GM21723 (cell line): ENCODE measurements at regions not wholly inside any gene's neighbourhood (a gene's known extent, or its start where the extent isn't known, plus 50 kb on each side); places are given as distances from the start of the nearest gene placed in this dataset.
"Not testable (repeated sequence)": the region's sequence is repeated elsewhere in the genome, so short reads cannot be mapped to it uniquely, and the experiment has no call there.

Source experiments
- ATAC-seq: cut with Tn5 transposase; IDR thresholded peaks from one replicate; pipeline ENCODE4 v1.9.1; 2021; ENCODE audit warnings: mild to moderate bottlenecking, moderate library complexity; ENCODE audit not compliant: unreplicated experiment

DNA sequence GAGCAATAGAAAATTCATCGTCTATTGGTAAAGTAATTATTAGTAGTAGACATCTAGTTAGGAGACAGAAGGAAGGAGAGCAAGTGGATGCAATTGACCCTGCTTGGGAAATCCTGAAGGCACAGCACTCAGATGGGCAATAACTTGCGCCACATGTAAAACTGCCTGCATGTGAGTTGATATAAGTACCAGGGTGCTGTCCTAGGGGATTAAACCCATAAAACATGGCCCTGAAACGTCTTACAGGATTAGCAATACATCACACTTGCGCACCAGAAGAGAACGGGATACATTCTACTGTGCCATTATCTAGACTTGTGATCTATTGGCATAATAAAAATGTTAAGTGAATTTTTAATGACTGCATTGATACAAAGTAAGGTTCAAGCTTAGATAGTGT is 277.5 kb upstream of the LYPLAL1 start:
- no peak for ATAC-seq

DNA sequence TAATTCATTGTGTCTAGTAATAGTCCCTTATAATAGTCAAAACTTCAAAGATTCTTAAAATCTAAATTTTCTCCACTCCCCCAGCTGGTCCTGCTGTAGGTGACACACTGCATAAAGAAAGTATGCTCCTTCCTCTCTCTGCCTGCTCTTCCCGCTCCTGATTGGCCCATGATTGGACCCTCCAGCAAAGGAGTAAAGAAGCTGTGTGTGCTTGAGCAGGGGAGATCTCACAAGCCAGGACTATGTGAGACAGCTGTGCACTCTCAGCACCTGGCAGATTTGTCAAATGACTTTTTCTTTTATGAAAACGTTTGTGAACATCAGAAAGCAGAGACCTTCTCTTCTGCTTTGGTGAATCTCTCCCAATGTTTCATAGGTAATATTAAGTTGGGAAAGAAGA is 274.8 kb upstream of the LYPLAL1 start:
- ATAC-seq: no peak

DNA sequence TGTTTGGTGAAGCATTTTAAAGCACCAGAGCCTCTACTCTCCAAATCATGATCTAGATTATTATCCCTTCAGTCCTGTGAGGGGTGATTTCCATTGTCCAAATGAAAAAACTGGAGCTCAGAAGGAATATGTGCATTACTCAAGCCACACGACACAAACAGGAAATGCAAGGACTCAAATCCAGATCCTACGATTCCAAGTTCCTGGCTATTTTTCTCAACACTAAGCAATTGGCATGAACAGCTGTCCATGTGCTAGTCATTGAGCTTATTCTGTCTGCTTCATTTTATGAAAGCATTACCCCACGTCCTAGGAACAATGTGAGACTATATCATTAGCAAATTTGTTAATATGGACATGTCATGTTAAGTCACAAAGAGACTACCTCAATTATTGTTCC is 273.1 kb upstream of the LYPLAL1 start:
- ATAC-seq: no peak

DNA sequence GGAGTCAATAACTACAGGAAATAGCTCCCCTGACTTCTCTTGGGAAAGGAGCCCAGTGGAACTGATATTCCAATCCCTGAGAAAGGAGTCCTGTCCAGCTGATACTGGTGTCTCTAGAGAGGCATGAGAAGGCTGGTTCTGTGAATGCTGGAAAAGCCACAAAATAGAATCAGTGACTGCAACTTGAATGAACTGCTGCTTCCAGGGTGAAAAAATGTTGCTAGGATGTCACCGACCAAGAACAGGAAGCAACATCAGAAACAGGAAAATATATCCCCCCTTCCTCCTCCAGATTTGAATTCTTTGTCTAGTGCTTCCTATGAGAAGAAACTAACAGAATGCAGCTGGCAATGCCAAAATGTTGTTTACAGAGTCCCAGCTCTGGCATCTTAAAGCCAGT is 269.3 kb upstream of the LYPLAL1 start:
- no peak for ATAC-seq

DNA sequence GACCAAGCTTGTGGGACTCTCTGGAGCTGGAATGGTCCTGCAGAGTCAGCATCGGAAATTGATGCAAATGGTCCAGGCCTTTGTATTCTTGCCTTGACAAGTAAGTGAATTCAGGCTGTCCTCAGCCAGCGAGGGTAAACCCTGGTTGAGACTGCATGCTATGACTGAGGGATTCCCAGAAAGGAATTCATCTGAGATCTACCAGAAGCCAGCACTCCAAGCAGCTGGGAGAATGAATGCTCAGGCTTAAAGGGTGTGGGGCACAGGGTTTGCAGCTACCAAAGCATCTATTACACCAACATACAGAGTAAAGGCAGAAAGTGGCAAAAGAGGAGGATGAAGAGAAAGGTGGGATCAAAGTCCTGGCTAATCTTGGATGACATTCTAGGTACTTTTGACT is 257.0 kb upstream of the LYPLAL1 start:
- no peak for ATAC-seq

DNA sequence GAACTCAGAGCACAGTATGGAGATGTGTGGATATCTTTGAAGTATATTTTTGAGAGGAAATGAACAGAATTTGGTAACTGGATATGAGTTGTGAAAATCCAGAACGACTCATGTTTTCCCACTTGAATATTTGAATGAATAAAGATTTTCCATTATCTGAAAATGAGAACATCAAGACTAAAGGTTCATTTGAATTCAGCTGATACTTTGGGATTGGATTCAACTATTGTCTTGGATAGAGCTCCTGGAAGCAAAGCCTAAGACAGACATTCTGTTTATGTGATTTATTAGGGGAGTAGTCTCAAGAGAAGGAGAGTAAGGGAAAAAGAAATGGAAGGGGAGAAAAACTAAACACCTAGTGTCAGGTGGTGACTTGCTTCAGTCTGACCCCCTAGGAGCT is 256.0 kb upstream of the LYPLAL1 start:
- ATAC-seq: no peak

DNA sequence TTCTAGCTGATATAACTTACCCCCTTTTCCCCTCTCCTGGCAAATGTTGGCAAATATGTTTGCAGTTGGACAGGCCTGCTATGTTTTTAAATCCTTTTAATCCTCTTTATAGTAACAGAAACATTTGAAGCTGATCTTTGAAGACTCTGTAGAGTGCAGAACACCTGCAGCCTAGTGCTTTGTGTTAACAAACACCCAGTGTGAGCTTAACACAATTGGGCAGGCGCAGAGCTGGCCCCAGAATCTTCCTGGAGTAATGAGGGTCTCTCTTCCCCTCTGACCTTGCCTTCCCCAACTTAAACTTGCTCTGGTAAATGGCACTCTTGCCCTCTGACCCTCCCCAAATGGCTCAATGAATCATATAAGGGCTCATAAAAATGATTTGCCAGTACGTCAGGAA is 247.9 kb upstream of the LYPLAL1 start:
- no peak for ATAC-seq

DNA sequence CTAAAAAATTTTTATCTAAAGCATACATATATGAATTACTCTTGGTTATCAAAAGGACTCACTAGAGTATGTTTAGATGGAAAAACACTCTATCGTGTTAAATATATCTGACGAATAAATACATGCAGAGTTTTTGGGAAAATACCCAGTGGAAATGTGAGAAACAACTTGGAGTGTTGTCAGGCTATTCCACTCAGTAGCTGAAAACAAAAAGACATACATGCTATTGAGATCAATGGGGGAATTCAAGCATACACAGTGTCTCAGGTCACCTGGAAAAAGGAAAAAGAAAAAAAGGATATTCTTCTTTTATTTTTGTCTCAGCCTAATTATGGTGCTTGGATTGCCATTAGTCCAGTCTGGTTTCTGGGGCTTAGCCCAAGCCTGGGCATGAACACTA is 247.0 kb upstream of the LYPLAL1 start:
- no peak for ATAC-seq

DNA sequence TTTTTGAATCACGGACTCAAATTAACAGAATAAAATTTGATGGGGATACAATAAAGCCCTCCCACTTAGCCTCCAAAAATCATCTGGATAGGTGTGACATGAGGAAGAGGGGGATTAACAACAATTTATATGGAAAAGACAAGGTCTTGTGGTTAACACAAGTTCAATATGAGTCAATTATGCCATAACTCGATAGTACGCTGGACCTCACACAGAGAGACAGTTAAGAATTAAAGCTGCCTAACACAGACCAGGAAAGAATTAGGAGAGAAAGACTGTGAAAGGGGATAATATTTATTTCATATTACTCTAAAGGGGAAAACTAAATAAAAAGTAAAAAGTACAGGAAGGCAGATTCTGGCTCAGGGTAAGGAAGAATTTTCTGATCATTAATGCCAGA is 243.7 kb upstream of the LYPLAL1 start:
- no peak for ATAC-seq

DNA sequence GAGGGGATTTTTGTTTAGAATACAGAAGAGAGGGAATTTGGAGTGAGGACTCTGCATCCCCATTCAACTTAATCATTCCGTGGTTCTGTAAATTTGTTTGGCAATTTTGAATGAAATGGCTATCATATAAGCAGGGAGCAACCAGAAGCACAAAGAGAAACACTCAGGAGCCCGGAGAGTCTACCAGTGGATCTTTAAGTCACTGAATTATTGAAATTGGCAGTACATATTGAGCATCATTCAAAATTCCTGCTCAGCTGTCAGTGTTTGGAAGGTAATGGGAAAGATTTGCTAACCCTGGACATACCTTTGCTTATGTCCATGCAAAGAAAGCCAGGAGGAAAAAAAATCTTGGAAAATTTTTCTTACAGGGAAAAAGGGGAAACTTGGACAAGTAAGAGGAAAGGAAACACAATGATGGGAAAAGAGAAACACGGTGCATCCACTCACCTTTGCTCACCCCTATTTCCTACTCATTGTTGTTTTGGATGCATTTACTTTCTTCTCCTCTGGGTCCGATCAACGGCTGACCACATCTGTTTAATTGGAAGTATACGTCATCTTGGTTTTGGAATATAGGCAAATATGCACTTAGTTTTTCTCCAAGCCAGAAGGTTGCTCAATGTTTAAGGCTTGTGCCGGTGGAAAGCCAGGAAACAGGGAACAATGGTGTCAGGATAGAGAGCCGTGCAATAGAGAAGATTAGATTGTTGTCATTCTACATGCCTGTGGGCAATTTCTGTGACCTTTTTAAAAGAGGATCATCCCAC is 243.0 kb upstream of the LYPLAL1 start:
- no peak for ATAC-seq

DNA sequence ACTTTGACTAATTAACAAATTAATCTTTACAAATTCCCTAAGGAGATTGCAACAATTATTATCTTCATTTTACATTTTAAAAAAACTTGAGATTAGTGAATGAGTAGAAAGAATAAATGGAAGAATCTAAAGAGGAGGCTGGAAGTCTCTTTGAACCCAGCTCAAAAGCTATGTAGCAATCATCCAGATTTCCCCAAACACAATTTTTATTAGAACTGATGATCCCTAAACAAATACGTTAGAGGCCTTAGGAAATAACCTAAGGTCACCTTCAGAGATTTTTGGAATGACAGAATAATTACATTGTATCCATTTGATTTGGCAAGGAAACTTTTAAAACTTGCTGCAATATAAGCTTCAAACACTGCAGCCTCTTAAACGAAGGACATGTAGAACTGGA is 242.4 kb upstream of the LYPLAL1 start:
- ATAC-seq: no peak

DNA sequence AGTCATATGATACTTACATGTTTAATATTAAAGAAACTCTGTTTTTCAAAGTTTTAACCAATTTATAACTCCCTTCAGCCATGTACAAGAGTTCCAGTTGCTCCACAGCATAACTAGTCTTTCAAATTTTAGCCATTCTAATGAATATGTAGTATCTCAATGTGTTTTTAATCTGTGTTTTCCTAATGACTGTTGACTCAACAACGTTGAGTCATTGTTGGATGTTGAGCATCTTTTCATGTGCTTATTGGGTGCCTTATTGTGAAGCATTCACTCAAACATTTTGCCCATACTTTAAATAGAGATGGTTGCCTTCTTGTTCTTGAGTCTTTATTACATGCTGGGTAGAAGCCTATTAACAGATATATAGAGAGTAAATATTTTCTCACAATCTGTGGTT is 240.2 kb upstream of the LYPLAL1 start:
- no peak for ATAC-seq

DNA sequence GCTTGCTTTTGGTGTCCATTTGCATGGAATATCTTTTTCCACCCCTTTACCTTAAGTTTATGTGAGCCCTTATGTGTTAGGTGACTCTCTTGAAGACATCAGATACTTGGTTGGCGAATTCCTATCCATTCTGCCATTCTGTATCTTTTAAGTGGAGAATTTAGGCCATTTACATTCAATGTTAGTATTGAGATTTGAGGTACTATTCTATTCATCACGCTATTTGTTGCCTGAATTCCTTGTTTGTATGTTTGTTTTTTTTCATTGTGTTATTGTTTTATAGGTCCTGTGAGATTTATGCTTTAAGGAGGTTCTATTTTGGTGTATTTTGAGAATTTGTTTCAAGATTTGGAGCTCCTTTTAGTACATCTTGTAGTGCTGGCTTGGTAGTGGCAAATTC is 238.3 kb upstream of the LYPLAL1 start:
- not testable (repeated sequence) for ATAC-seq

DNA sequence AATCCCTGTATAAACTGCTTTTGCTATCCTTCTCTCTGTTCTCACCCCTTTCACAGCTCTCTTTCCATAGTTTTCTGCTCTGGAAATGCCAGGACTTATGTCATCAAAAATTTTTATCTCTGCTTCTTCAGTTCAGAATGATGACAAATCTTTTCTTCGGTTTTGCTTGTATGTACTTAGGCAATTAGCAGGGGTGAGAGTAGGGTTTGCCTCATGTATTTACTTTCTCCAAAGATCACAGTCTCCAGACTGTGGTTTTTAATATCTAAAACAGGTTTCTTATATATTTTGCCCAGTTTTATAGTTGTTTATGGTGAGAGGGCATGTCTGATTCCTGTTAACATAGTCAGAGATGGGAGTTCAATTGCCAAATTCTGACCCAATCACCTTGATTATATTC is 235.4 kb upstream of the LYPLAL1 start:
- ATAC-seq: no peak

DNA sequence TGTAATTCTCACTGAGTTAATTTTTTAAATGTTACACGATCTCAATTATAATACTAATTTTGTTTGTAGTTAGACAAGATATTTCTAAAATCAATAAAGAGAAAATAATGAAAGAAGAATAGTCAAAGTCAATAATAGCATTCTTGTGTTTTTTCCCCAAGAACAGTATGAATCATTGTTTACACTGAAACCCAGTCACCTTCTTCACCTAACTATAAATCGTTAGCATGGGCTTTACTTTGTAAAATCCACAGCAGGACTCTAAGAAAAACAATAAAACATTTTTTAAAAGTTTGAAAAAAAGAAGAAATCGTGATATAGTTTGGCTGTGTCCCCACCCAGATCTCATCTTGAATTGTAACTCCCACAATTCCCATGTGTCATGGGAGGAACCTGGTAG is 234.6 kb upstream of the LYPLAL1 start:
- ATAC-seq: no peak

DNA sequence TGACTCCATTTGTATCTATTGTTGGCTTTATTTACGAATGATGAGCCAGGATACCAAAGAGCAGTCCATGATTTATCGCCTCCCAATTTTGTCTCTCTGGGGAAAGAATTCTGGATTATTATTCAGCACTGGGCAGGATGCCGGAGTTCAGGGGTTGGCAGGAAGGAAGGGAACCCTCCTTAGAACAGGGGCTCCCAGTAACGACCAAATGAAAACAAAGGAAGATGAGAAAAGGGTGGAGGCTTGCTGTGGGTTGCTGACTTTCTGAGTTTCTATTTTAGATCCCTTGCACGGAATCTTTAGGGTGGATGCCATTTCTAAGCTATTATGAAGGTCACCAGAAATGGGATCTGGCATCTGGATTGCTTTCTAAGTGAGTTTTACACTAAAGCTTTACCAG is 231.2 kb upstream of the LYPLAL1 start:
- ATAC-seq: no peak

DNA sequence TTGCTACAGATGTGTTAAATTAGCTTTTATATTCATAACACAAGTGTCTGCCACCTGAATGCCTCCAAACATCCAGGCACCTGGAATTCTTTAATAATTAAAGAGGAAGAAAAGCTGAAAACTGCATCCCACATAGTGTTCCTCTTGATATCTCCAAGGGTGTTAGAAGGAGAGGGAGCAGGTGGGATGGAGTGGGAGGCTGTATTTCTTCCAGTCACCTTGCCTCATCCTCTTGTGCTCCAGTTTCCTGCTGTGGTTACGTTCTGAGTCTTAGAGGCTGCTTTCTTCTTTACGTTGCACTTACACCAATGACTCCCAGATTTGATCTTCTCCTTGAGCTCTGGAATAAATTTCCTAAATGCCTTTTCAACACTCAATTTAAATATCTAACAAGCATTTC is 230.3 kb upstream of the LYPLAL1 start:
- ATAC-seq: no peak

DNA sequence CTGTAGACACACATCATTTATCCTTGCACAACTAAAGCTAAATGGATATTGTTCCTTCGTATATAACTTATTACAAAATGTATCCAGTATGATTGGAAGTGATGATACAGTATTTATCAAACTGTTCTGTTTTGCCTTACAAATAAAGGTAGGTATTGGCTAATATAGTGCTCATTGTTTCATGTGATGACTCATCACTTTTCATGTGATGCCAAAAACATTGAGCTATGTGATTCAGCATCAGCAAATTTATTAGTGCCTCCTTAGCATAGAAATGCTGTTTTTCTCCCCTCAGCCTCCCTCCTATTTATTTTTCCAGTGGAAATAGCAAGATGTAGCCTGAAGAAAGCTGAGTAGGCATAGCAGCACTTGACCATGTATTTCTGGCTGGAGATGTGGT is 228.6 kb upstream of the LYPLAL1 start:
- ATAC-seq: no peak

DNA sequence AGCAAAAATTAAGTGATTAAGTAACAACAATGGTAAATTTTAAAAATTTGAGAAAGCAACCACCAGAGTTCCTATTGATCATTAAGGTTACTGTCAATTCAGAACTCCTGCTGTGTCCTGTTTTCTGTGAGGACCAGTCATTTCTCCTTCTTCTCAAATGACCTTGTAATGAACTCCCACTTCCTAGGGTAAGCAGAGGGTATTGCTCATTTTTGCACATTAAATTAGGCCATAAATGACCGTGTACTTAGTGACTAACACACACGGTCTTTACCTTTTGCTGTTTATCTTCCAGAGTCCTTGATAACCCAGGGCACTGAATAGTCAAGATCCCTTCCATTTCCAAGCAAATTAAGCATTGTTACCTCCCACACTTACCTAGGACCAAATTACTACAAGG is 227.5 kb upstream of the LYPLAL1 start:
- ATAC-seq: no peak

DNA sequence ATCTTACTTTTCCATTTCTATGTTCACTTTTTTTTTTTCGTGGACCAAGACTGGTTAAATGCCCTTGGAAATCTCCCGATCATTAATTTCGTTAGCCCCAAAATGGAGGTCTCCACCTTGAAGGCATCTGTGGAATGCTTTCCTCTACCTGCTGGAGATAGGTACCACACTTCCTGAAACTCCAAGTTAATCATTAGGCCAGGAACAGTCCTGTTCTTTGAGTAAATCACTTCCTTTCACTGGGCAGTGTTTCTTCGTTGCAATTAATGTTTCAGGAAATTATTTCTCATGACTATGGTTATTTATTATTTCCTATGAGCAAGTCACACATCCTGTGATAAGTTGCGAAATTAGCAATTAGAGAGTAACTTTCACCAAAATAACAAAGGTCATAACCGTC is 225.2 kb upstream of the LYPLAL1 start:
- ATAC-seq: no peak

DNA sequence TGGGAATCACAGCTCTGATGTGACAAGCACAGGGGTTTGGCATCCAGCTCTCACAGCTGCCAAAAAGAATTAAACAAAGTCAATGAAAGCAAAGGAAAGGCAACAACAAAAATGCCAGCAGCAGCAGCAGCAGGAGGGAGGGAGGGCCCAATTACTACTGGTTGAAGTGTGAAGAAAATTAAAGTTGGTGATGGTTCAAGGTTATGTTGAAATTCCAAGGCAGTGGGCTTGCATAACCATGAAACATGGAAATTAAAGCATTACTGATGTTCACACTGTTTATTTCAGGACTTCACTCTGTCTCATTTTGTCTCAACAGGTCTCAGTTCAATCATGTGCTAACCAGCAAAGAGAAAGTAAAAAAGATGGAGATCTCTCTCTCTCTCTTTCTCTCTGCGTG is 220.3 kb upstream of the LYPLAL1 start:
- no peak for ATAC-seq

DNA sequence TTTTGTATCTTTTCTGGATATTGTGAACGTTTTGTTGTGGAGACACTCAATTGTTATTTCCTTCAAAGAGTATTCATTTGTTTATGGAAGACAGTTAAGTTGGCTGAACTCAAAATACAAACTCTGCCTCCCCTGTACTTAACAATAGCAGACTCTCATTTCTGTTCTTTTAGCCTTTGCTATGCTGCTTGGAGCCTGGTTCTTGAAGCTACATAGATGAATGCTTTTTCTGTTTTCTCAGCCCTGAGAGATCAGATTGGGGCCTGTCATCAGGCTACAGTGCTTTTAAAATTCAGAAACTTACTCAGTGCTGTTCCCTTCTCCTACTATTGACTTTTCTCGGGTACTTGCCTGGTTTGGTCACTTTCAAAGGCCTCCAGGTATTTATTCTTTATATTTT is 215.7 kb upstream of the LYPLAL1 start:
- no peak for ATAC-seq

DNA sequence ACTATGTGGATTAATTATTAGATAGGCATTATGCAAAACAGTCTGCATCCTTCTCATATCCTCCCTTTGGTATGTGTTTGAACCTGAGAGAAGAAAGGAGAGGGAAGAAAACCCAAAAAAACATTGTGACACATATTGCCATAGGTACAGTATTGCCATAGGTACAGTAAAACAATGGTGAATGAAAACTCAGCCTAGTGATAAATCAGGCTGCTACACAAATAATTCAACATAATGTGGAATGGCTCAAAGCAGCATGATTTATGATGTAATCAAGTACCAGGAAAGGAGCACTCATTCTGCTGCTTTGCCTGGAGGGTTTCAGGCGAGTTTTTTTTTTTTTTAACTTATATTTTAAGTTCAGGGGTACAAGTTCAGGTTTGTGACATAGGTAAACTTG is 213.9 kb upstream of the LYPLAL1 start:
- no peak for ATAC-seq
